Esophagus squamous epithelium (tissue), 4 donors: ENCODE measurements at regions not wholly inside any gene's neighbourhood (a gene's known extent, or its start where the extent isn't known, plus 50 kb on each side); places are given as distances from the start of the nearest gene placed in this dataset.

Experiments
- POLR2A ChIP-seq, 4 donors: fragments of 450-650 bp; IDR thresholded peaks; one replicate each; pipeline ENCODE4 v1.6.1; 2017; ENCODE audit warnings: antibody characterized with exemption in 4 of 4, mild to moderate bottlenecking in 4 of 4, moderate library complexity in 3 of 4
- TF ChIP-seq, protein P1 (sequence below), 6 experiments: fragments of 450-650 bp in 4 of 6; fragments of 200-600 bp in 2 of 6; sonication (generic) in 2 of 6; IDR thresholded peaks; one replicate each; pipeline ENCODE4 v1.5.1; 2016 to 2019; ENCODE audit warnings: antibody characterized with exemption in 6 of 6, mild to moderate bottlenecking in 4 of 6, moderate library complexity in 4 of 6

DNA sequence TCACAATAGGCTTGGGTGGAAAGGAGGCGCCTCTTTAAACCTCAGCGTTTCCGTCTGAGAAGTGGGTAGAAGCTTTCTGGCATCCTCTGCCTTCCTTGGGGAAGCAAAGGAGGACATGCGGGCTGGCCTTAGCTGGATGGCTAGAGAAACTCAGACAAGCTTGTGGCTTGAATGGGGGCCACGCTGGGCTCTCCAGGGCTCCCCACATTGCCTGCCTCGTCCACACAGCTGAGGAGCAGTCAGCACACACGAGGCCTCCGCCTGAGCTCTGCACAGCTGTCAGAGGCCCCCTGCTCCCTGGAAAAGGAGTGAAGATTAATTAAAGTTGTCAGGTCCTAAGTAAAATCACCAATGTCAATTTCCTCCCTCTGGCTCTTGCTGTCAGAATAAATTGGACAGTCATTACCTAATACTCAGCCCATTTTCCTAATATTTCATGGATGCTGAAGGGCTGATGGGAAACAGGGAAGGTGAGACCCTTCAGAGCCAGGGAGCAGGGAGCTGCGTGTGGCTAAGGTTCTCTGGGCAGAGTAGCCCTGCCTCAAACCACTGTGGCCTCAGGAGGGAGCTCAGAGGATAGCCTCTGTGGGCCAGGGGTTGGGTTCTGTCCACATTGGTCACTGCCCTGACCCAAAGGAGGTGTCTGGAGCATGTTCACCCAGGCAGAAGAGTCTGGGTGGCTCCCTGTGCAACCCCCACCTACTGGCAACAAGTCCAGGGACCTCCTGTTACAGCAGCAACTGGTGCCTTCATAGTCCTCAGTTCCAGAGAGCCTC, 118.3 kb upstream of the CD82 start:
- TF ChIP-seq, protein P1, sequence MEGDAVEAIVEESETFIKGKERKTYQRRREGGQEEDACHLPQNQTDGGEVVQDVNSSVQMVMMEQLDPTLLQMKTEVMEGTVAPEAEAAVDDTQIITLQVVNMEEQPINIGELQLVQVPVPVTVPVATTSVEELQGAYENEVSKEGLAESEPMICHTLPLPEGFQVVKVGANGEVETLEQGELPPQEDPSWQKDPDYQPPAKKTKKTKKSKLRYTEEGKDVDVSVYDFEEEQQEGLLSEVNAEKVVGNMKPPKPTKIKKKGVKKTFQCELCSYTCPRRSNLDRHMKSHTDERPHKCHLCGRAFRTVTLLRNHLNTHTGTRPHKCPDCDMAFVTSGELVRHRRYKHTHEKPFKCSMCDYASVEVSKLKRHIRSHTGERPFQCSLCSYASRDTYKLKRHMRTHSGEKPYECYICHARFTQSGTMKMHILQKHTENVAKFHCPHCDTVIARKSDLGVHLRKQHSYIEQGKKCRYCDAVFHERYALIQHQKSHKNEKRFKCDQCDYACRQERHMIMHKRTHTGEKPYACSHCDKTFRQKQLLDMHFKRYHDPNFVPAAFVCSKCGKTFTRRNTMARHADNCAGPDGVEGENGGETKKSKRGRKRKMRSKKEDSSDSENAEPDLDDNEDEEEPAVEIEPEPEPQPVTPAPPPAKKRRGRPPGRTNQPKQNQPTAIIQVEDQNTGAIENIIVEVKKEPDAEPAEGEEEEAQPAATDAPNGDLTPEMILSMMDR (IDR thresholded peaks at IDR 0.05) = no peak
- TF ChIP-seq POLR2A (IDR thresholded peaks at IDR 0.05) = no peak
